ENCODE measurements at regions not wholly inside any gene's neighbourhood (a gene's known extent, or its start where the extent isn't known, plus 50 kb on each side); places are given as distances from the start of the nearest gene placed in this dataset.
A peak's percentile ranks its signal among the peaks of the same experiment; 100 is the strongest.

GRCh38 chr7:79862447-79863210 is 272.0 kb upstream of the GNAI1 start:
- no peak for DNase-seq

- DNase-seq, result no peak
Measured at GRCh38 chr7:79855172-79855571, 279.5 kb upstream of the GNAI1 start.

GRCh38 chr7:79854621-79855020 is 280.0 kb upstream of the GNAI1 start:
- DNase-seq, result no peak

- DNase-seq, result no peak
Measured at GRCh38 chr7:79837915-79838314, 296.7 kb upstream of the GNAI1 start.

- DNase-seq, result no peak
Measured at GRCh38 chr7:79833616-79834015, 301.0 kb upstream of the GNAI1 start.

GRCh38 chr7:79828866-79829265 is 305.8 kb upstream of the GNAI1 start:
- DNase-seq, result no peak

- no peak for DNase-seq
Measured at GRCh38 chr7:79823246-79823951, 311.2 kb upstream of the GNAI1 start.

GRCh38 chr7:79822620-79823240 is 311.9 kb upstream of the GNAI1 start:
- no peak for DNase-seq

- peak; percentile 73 for DNase-seq
Measured at GRCh38 chr7:79820387-79820786, 314.2 kb upstream of the GNAI1 start.

- no peak for DNase-seq
Measured at GRCh38 chr7:79810916-79811315, 323.7 kb upstream of the GNAI1 start.

- no peak for DNase-seq
Measured at GRCh38 chr7:79806161-79806734, 328.4 kb upstream of the GNAI1 start.

- DNase-seq, result no peak
Measured at GRCh38 chr7:79790656-79791262, 337.3 kb upstream of the MAGI2 start.

- no peak for DNase-seq
Measured at GRCh38 chr7:79789584-79790345, 336.3 kb upstream of the MAGI2 start.

- DNase-seq, result no peak
Measured at GRCh38 chr7:79787623-79788022, 334.2 kb upstream of the MAGI2 start.

GRCh38 chr7:79787096-79787495 is 333.6 kb upstream of the MAGI2 start:
- DNase-seq, result no peak

GRCh38 chr7:79786187-79786586 is 332.7 kb upstream of the MAGI2 start:
- no peak for DNase-seq

GRCh38 chr7:79785556-79785955 is 332.1 kb upstream of the MAGI2 start:
- no peak for DNase-seq

GRCh38 chr7:79782906-79783305 is 329.4 kb upstream of the MAGI2 start:
- DNase-seq, result no peak

GRCh38 chr7:79782256-79782655 is 328.8 kb upstream of the MAGI2 start:
- DNase-seq, result no peak

- no peak for DNase-seq
Measured at GRCh38 chr7:79781716-79782115, 328.2 kb upstream of the MAGI2 start.

- DNase-seq, result no peak
Measured at GRCh38 chr7:79778786-79779770, 325.6 kb upstream of the MAGI2 start.

Data from right forelimb (tissue), 1 donor.